ENCODE measurements at regions not wholly inside any gene's neighbourhood (a gene's known extent, or its start where the extent isn't known, plus 50 kb on each side); places are given as distances from the start of the nearest gene placed in this dataset.

GRCh38 chr11:80214413-80214812, 773.6 kb upstream of the TENM4 start:
- Histone ChIP-seq H2AK5ac (ENCODE audit: insufficient read length, low read length) (no peak overlapping the region), H4K5ac (ENCODE audit: insufficient read length, low read depth, low read length) (no peak overlapping the region), H3K4ac (ENCODE audit: low read depth, low read length) (no peak overlapping the region), H4K91ac (ENCODE audit: insufficient read length, low read depth, low read length) (no peak overlapping the region), H2BK12ac (ENCODE audit: insufficient read length, low read depth, low read length) (no peak overlapping the region), H2BK5ac (ENCODE audit: insufficient read length, low read length) (no peak overlapping the region), H3K9me3 (ENCODE audit: control insufficient read depth, low read depth, low read length) (no peaks in the 10 kb centered on the region), H3K27ac (ENCODE audit: insufficient read length, low read depth, low read length) (no peak overlapping the region), H4K20me1 (ENCODE audit: control insufficient read depth, insufficient read depth, insufficient read length) (no peaks in the 10 kb centered on the region), H3K79me2 (ENCODE audit: insufficient read depth, low read length) (no peaks in the 10 kb centered on the region), H3K18ac (ENCODE audit: insufficient read length, low read depth, low read length) (peak overlapping the region; percentile 29), H2BK20ac (ENCODE audit: low read depth, low read length, poor library complexity, severe bottlenecking) (no peak overlapping the region), H3K56ac (ENCODE audit: insufficient read length, low read depth, low read length) (no peak overlapping the region), H2BK15ac (ENCODE audit: low read depth, low read length) (no peak overlapping the region), H3K9ac (ENCODE audit: extremely low read depth, insufficient read length, low read length) (no peak overlapping the region), H4K8ac (replicated peaks; ENCODE audit: insufficient read length, low read depth, low read length) (no peak overlapping the region), H2AFZ (ENCODE audit: low read length) (no peak overlapping the region), H3K4me1 (ENCODE audit: insufficient read depth, low read length) (no peaks in the 10 kb centered on the region), H3T11ph (ENCODE audit: low read length) (no peak overlapping the region), H3K4me2 (ENCODE audit: insufficient read depth, insufficient read length, low read length) (no peak overlapping the region), H3K14ac (ENCODE audit: insufficient read depth, low read length) (no peak overlapping the region; the same call in 1 of the 2 replicates), H3K27me3 (ENCODE audit: insufficient read depth, low read length) (no peaks in the 10 kb centered on the region), H2BK120ac (ENCODE audit: low read depth, low read length, poor library complexity, severe bottlenecking) (no peak overlapping the region), H3K23ac (ENCODE audit: insufficient read length, low read depth, low read length) (no peak overlapping the region), H3K23me2 (ENCODE audit: insufficient read length, low read depth, low read length, poor library complexity, severe bottlenecking) (no peaks in the 10 kb centered on the region), H3K79me1 (ENCODE audit: insufficient read depth, low read depth, low read length, poor library complexity, severe bottlenecking) (no peaks in the 10 kb centered on the region)
- Mint-ChIP-seq H3K27me3 (ENCODE audit: low read depth) (no peaks in the 10 kb centered on the region), H3K27ac (peak overlapping the region in 1 of 3 experiments; percentile 62; a peak in 1 of 7 replicates), H3K36me3 (ENCODE audit: insufficient read depth in 1 of 3, low read depth in 3 of 3) (peaks cover 0 to 2% (median 0%) of the 10 kb centered on the region in 3 experiments; a peak in 2 of 7 replicates), H3K9me3 (peaks cover 0 to 4% of the 10 kb centered on the region in 2 experiments; a peak in 2 of 5 replicates), H3K4me3 (no peak overlapping the region), H3K4me1 (peaks cover 0 to 5% of the 10 kb centered on the region in 2 experiments; a peak in 1 of 4 replicates)
- no peak for TF ChIP-seq CTCF (conservative IDR thresholded peaks at IDR 0.05)
- no peak for DNase-seq
- no CpG with 5 or more reads among the region's 2 CpGs for WGBS (ENCODE audit: extremely low coverage, insufficient read length, low lambda C conversion rate)

Measured in H9 (cell line).